AG08395 (cell line): ENCODE measurements at regions not wholly inside any gene's neighbourhood (a gene's known extent, or its start where the extent isn't known, plus 50 kb on each side); places are given as distances from the start of the nearest gene placed in this dataset.
A peak's percentile ranks its signal among the peaks of the same experiment; 100 is the strongest.

Source experiments
- DNase-seq: peaks from one replicate; pipeline ENCODE4 v3.0.0; 2012; ENCODE audit warnings: mixed read lengths, low spot score

- no peak for DNase-seq
Measured at GRCh38 chr2:180739070-180739469, 241.3 kb upstream of the UBE2E3 start.

- DNase-seq: no peak
Measured at GRCh38 chr2:180735799-180736198, 244.6 kb upstream of the UBE2E3 start.

- DNase-seq: no peak
Measured at GRCh38 chr2:180734382-180734781, 246.0 kb upstream of the UBE2E3 start.

GRCh38 chr2:180733330-180733729 lies 247.1 kb upstream of the UBE2E3 start:
- no peak for DNase-seq

- no peak for DNase-seq
Measured at GRCh38 chr2:180732337-180732736, 248.1 kb upstream of the UBE2E3 start.

GRCh38 chr2:180730976-180731375 lies 249.4 kb upstream of the UBE2E3 start:
- DNase-seq: no peak

GRCh38 chr2:180728928-180729559 lies 251.4 kb upstream of the UBE2E3 start:
- peak; percentile 71 for DNase-seq

GRCh38 chr2:180723712-180724111 lies 256.7 kb upstream of the UBE2E3 start:
- no peak for DNase-seq

- peak; percentile 40 for DNase-seq
Measured at GRCh38 chr2:180722551-180723239, 257.7 kb upstream of the UBE2E3 start.

GRCh38 chr2:180720829-180721228 lies 259.6 kb upstream of the UBE2E3 start:
- DNase-seq: no peak

GRCh38 chr2:180717588-180717987 lies 262.8 kb upstream of the UBE2E3 start:
- no peak for DNase-seq

- no peak for DNase-seq
Measured at GRCh38 chr2:180716186-180717180, 263.9 kb upstream of the UBE2E3 start.

GRCh38 chr2:180715044-180715443 lies 265.4 kb upstream of the UBE2E3 start:
- DNase-seq: no peak

- DNase-seq: no peak
Measured at GRCh38 chr2:180709392-180710145, 270.8 kb upstream of the UBE2E3 start.

GRCh38 chr2:180707884-180708205 lies 272.6 kb upstream of the UBE2E3 start:
- DNase-seq: peak; percentile 74

- DNase-seq: no peak
Measured at GRCh38 chr2:180707175-180707883, 273.1 kb upstream of the UBE2E3 start.

GRCh38 chr2:180706694-180707093 lies 273.7 kb upstream of the UBE2E3 start:
- no peak for DNase-seq

- DNase-seq: no peak
Measured at GRCh38 chr2:180705551-180705950, 274.9 kb upstream of the UBE2E3 start.

- no peak for DNase-seq
Measured at GRCh38 chr2:180705122-180705521, 275.3 kb upstream of the UBE2E3 start.

- DNase-seq: no peak
Measured at GRCh38 chr2:180699657-180700361, 280.6 kb upstream of the UBE2E3 start.

GRCh38 chr2:180698668-180699067 lies 281.7 kb upstream of the UBE2E3 start:
- no peak for DNase-seq
